Ovary (tissue), 7 donors: ENCODE measurements at regions not wholly inside any gene's neighbourhood (a gene's known extent, or its start where the extent isn't known, plus 50 kb on each side); places are given as distances from the start of the nearest gene placed in this dataset.

Experiments used
- DNase-seq, 5 donors: peaks; one replicate each; pipeline ENCODE4 v3.0.0-alpha.2; 2019 to 2020
- H3K27ac ChIP-seq, 2 donors: fragments of 200-600 bp; one replicate each; pipeline versions ENCODE4 v1.5.1 to v1.8.0; 2019 to 2022
- H3K27me3 ChIP-seq: fragments of 200-600 bp; one replicate; pipeline ENCODE4 v1.8.0; 2022
- H3K36me3 ChIP-seq: fragments of 200-600 bp; sonication (generic); one replicate; pipeline ENCODE4 v1.5.1; 2019
- H3K4me1 ChIP-seq: one replicate; pipeline ENCODE4 v1.8.1; 2013; ENCODE audit warnings: mild to moderate bottlenecking, moderate library complexity; ENCODE audit not compliant: insufficient read depth
- H3K4me3 ChIP-seq: fragments of 200-600 bp; sonication (generic); one replicate; pipeline ENCODE4 v1.5.1; 2017
- H3K9me3 ChIP-seq, 2 donors: fragments of 200-600 bp in 1 of 2; sonication (generic) in 1 of 2; one replicate each; pipeline versions ENCODE4 v1.5.1 to v1.8.1; 2013 to 2019; ENCODE audit warnings: mild to moderate bottlenecking in 1 of 2, moderate library complexity in 1 of 2
- CTCF ChIP-seq, 3 donors: fragments of 450-650 bp in 2 of 3; fragments of 200-600 bp in 1 of 3; IDR thresholded peaks; one replicate each; pipeline versions ENCODE4 v1.5.1 to v1.8.0; 2016 to 2022; ENCODE audit warnings: antibody characterized with exemption in 3 of 3, mild to moderate bottlenecking in 1 of 3
- EP300 ChIP-seq: sonication (generic); formaldehyde crosslinking; IDR thresholded peaks from one replicate; pipeline ENCODE4 v1.6.1; 2017; ENCODE audit warnings: antibody characterized with exemption
- POLR2A ChIP-seq: fragments of 450-650 bp; IDR thresholded peaks from one replicate; pipeline ENCODE4 v1.6.1; 2017; ENCODE audit warnings: antibody characterized with exemption, mild to moderate bottlenecking, moderate library complexity
- WGBS, 3 donors: extraction: QIAGEN DNeasy Blood & Tissue Kit in 1 of 3; methylation state at CpG; one replicate each; pipeline versions ENCODE4 v1.1.5 to v1.1.7; 2013 to 2017; 5-methylcytosine and 5-hydroxymethylcytosine counted together
- intact Hi-C, 4 donors: fragments of 100-400 bp; cut with DNase I; formaldehyde crosslinking; loops; one replicate each; pipeline versions ENCODE4 v1.11.0 to v1.15.1; 2022 to 2023
- donor health status: DM: no; HTN: no; CAD: no; lungs with moderate emphysema.
- donor health status: DM: no; HTN: no; CAD: no.
- donor health status: Bipolar disorder and iron deficiency.
- donor health status: DM: no; HTN: no; CAD: no.
- donor health status: DM: yes; HTN: yes; CAD: no.

- no peak for DNase-seq
- no peaks in the 10 kb centered on the region for H3K4me1 ChIP-seq
- intact Hi-C loops: no loop called here
- no peaks in the 10 kb centered on the region for H3K27me3 ChIP-seq
- 87 to 94% (median 89%) methylated on average over 3 of the region's 3 CpGs for WGBS, 3 donors
- no peak overlapping the region for H3K27ac ChIP-seq
- H3K4me3 ChIP-seq: no peak overlapping the region
- no peaks in the 10 kb centered on the region for H3K36me3 ChIP-seq
- H3K9me3 ChIP-seq: no peaks in the 10 kb centered on the region
- TF ChIP-seq POLR2A: no peak
Observed at GRCh38 chr1:229895605-229896004, 171.4 kb upstream of the GALNT2 start.

- intact Hi-C loops: no loop called here
- Histone ChIP-seq H3K4me1 (no peaks in the 10 kb centered on the region), H3K9me3 (no peaks in the 10 kb centered on the region), H3K27me3 (no peaks in the 10 kb centered on the region), H3K27ac (no peak overlapping the region), H3K4me3 (no peak overlapping the region), H3K36me3 (no peaks in the 10 kb centered on the region)
- no peak for DNase-seq
- no peak for TF ChIP-seq CTCF (IDR thresholded peaks at IDR 0.05)
- no peak for TF ChIP-seq EP300
- TF ChIP-seq POLR2A: no peak
- WGBS, 3 donors: 75 to 85% (median 83%) methylated on average over 2 of the region's 2 CpGs
Observed at GRCh38 chr1:229896306-229896705, 170.7 kb upstream of the GALNT2 start.

- H3K9me3 ChIP-seq: no peaks in the 10 kb centered on the region
- no peak for DNase-seq
- 71 to 76% (median 74%) methylated on average over 5 of the region's 5 CpGs for WGBS, 3 donors
- H3K4me1 ChIP-seq: no peaks in the 10 kb centered on the region
- no peaks in the 10 kb centered on the region for H3K27me3 ChIP-seq
- intact Hi-C loops: no loop called here
- H3K36me3 ChIP-seq: no peaks in the 10 kb centered on the region
- no peak overlapping the region for H3K27ac ChIP-seq
- no peak for TF ChIP-seq EP300
- no peak for TF ChIP-seq CTCF (IDR thresholded peaks at IDR 0.05)
- no peak for TF ChIP-seq POLR2A
- H3K4me3 ChIP-seq: no peak overlapping the region
Observed at GRCh38 chr1:229896861-229897260, 170.2 kb upstream of the GALNT2 start.

- DNase-seq: no peak
- Histone ChIP-seq H3K27me3 (no peaks in the 10 kb centered on the region), H3K4me1 (no peaks in the 10 kb centered on the region), H3K9me3 (no peaks in the 10 kb centered on the region), H3K36me3 (no peaks in the 10 kb centered on the region), H3K4me3 (no peak overlapping the region), H3K27ac (no peak overlapping the region)
- intact Hi-C loops: no loop called here
- 76 to 79% (median 77%) methylated on average over 8 of the region's 8 CpGs for WGBS, 3 donors
- TF ChIP-seq CTCF (IDR thresholded peaks at IDR 0.05): no peak
- no peak for TF ChIP-seq POLR2A
- no peak for TF ChIP-seq EP300
Observed at GRCh38 chr1:229897501-229897900, 169.5 kb upstream of the GALNT2 start.

GRCh38 chr1:229900220-229900619 lies 166.8 kb upstream of the GALNT2 start:
- Histone ChIP-seq H3K9me3 (no peaks in the 10 kb centered on the region), H3K27ac (no peak overlapping the region), H3K4me1 (no peaks in the 10 kb centered on the region), H3K4me3 (no peak overlapping the region), H3K36me3 (no peaks in the 10 kb centered on the region), H3K27me3 (no peaks in the 10 kb centered on the region)
- no peak for TF ChIP-seq EP300
- TF ChIP-seq CTCF (IDR thresholded peaks at IDR 0.05): no peak
- no peak for TF ChIP-seq POLR2A
- intact Hi-C loops: no loop called here
- WGBS, 3 donors: 86 to 95% (median 93%) methylated on average over 1 of the region's 1 CpG
- DNase-seq: no peak
